SK-N-SH (cell line): ENCODE measurements at regions not wholly inside any gene's neighbourhood (a gene's known extent, or its start where the extent isn't known, plus 50 kb on each side); places are given as distances from the start of the nearest gene placed in this dataset.

Source experiments
- CTCF ChIA-PET: fragments of 300-600, 350-600 bp; formaldehyde crosslinking; extraction: SDS; loops from one replicate; lab custom pipeline; 2021; lab: Yijun Ruan, JAX
- POLR2A ChIA-PET: fragments of 350-600 bp; sonication (Branson Sonifier 250); formaldehyde crosslinking; extraction: SDS; loops from one replicate; lab custom pipeline; 2020; ENCODE audit warnings: antibody characterized with exemption, inconsistent platforms; lab: Yijun Ruan, JAX
- DNase-seq: peaks from one replicate; pipeline ENCODE4 v3.0.0; 2012
- H2AFZ ChIP-seq: fragments of 200-600 bp; sonication (generic); 2 replicates; pipeline ENCODE4 v1.8.1; 2016; ENCODE audit warnings: antibody characterized with exemption, mild to moderate bottlenecking, low read depth
- H3F3A ChIP-seq: fragments of 200-600 bp; sonication (generic); replicated peaks from 2 replicates; pipeline ENCODE3; 2016; ENCODE audit warnings: antibody characterized with exemption, mild to moderate bottlenecking; ENCODE audit not compliant: insufficient read depth
- H3K27ac ChIP-seq, 2 experiments: fragments of 200-500 bp in 1 of 2; fragments of 200-600 bp in 1 of 2; sonication (Bioruptor generic) in 1 of 2; sonication (generic), shearing (Covaris generic) in 1 of 2; 2 replicates each; pipeline versions ENCODE4 v1.5.1 to v1.6.1; 2014 to 2016; ENCODE audit warnings: low read depth in 2 of 2, inconsistent platforms in 1 of 2, low read length in 1 of 2, mild to moderate bottlenecking in 1 of 2, mixed read lengths in 1 of 2
- H3K27me3 ChIP-seq: fragments of 200-600 bp; sonication (generic), shearing (Covaris generic); 2 replicates; pipeline ENCODE4 v1.6.1; 2016; ENCODE audit warnings: mixed run types; ENCODE audit not compliant: insufficient read depth
- H3K36me3 ChIP-seq, 2 experiments: fragments of 200-500 bp in 1 of 2; fragments of 200-600 bp in 1 of 2; sonication (Bioruptor generic) in 1 of 2; sonication (generic) in 1 of 2; replicated peaks in 1 of 2; 2 replicates each; pipeline versions ENCODE3 to v1.5.1; 2014 to 2016; ENCODE audit warnings: low read length in 1 of 2, mild to moderate bottlenecking in 1 of 2; ENCODE audit not compliant: insufficient read depth in 2 of 2, control insufficient read depth in 1 of 2
- H3K4me1 ChIP-seq, 2 experiments: fragments of 200-500 bp in 1 of 2; fragments of 200-600 bp in 1 of 2; sonication (Bioruptor generic) in 1 of 2; sonication (generic), shearing (Covaris generic) in 1 of 2; 2 replicates each; pipeline versions ENCODE4 v1.5.1 to v1.6.1; 2014 to 2016; ENCODE audit warnings: low read depth in 1 of 2, low read length in 1 of 2, mixed run types in 1 of 2; ENCODE audit not compliant: insufficient read depth in 2 of 2, control insufficient read depth in 1 of 2
- H3K4me2 ChIP-seq: fragments of 200-600 bp; sonication (generic), shearing (Covaris generic); 2 replicates; pipeline ENCODE4 v1.6.1; 2017; ENCODE audit warnings: mixed run types
- H3K4me3 ChIP-seq, 2 experiments: fragments of 200-500 bp in 1 of 2; fragments of 200-600 bp in 1 of 2; sonication (Bioruptor generic) in 1 of 2; sonication (generic), shearing (Covaris generic) in 1 of 2; 2 replicates each; pipeline versions ENCODE4 v1.5.1 to v1.8.1; 2014 to 2016; ENCODE audit warnings: low read depth in 2 of 2, inconsistent platforms in 1 of 2, low read length in 1 of 2, mild to moderate bottlenecking in 1 of 2, mixed read lengths in 1 of 2, moderate library complexity in 1 of 2
- H3K79me2 ChIP-seq: fragments of 200-600 bp; sonication (generic); 2 replicates; pipeline ENCODE4 v1.8.1; 2017; ENCODE audit warnings: mild to moderate bottlenecking; ENCODE audit not compliant: insufficient read depth
- H3K9ac ChIP-seq: fragments of 200-600 bp; sonication (generic); 2 replicates; pipeline ENCODE4 v1.6.1; 2017; ENCODE audit warnings: mixed run types
- H3K9me2 ChIP-seq: fragments of 200-600 bp; sonication (generic); 2 replicates; pipeline ENCODE4 v1.6.1; 2017; ENCODE audit warnings: mixed run types
- H3K9me3 ChIP-seq: fragments of 200-600 bp; sonication (generic); 2 replicates; pipeline ENCODE4 v1.6.1; 2017; ENCODE audit warnings: mixed run types, mild to moderate bottlenecking, moderate library complexity
- H4K20me1 ChIP-seq: fragments of 200-600 bp; sonication (generic); 2 replicates; pipeline ENCODE4 v1.6.1; 2017; ENCODE audit warnings: mild to moderate bottlenecking, mixed run types; ENCODE audit not compliant: insufficient read depth
- CHD2 ChIP-seq: fragments of 150-350 bp; IDR thresholded peaks from 2 replicates; pipeline ENCODE4 v1.6.1; 2018; ENCODE audit warnings: low read length; ENCODE audit not compliant: partially characterized antibody
- CTCF ChIP-seq: fragments of 200-600 bp; sonication (generic); IDR thresholded peaks from 2 replicates; pipeline ENCODE4 v1.6.1; 2017; ENCODE audit warnings: antibody characterized with exemption, mild to moderate bottlenecking, moderate library complexity
- EZH2phosphoT487 ChIP-seq: fragments of 200-600 bp; sonication (generic); IDR thresholded peaks from 2 replicates; pipeline ENCODE4 v1.6.1; 2017; ENCODE audit warnings: low read depth, mixed run types, mild to moderate bottlenecking, antibody characterized with exemption, moderate library complexity, borderline replicate concordance
- FOSL2 ChIP-seq: IDR thresholded peaks from 2 replicates; pipeline ENCODE4 v1.4.0; 2012; ENCODE audit warnings: low read depth, mild to moderate bottlenecking, moderate library complexity, borderline replicate concordance
- FOXJ3 ChIP-seq: sonication (generic); formaldehyde crosslinking; IDR thresholded peaks from 2 replicates; pipeline ENCODE4 v1.5.1; 2020; ENCODE audit warnings: mild to moderate bottlenecking, missing genetic modification reagents
- GATA2 ChIP-seq: sonication (generic); formaldehyde crosslinking; IDR thresholded peaks from 2 replicates; pipeline ENCODE4 v1.5.0; 2020; ENCODE audit warnings: mild to moderate bottlenecking, missing genetic modification reagents
- JUND ChIP-seq: IDR thresholded peaks from 2 replicates; pipeline ENCODE4 v1.4.0; 2012
- MAX ChIP-seq: IDR thresholded peaks from 2 replicates; pipeline ENCODE4 v1.4.0; 2012; ENCODE audit warnings: low read depth
- MEF2A ChIP-seq: IDR thresholded peaks from 2 replicates; pipeline ENCODE4 v1.4.0; 2012; ENCODE audit warnings: low read depth, borderline replicate concordance
- PBX3 ChIP-seq: IDR thresholded peaks from 2 replicates; pipeline ENCODE4; 2012
- RAD21 ChIP-seq: IDR thresholded peaks from 2 replicates; pipeline ENCODE4 v1.6.1; 2012; ENCODE audit warnings: mild to moderate bottlenecking, low read length
- REST ChIP-seq: IDR thresholded peaks from 2 replicates; pipeline ENCODE4 v1.6.1; 2012; ENCODE audit warnings: mild to moderate bottlenecking, low read depth, low read length, moderate library complexity
- RFX5 ChIP-seq: IDR thresholded peaks from 2 replicates; pipeline ENCODE4 v1.6.1; 2012; ENCODE audit warnings: mild to moderate bottlenecking, improper control_type of control experiment, low read length
- RXRA ChIP-seq: IDR thresholded peaks from 2 replicates; pipeline ENCODE4 v1.4.0; 2012; ENCODE audit warnings: low read depth, mild to moderate bottlenecking, borderline replicate concordance
- SIN3A ChIP-seq: IDR thresholded peaks from 2 replicates; pipeline ENCODE4 v1.6.1; 2012; ENCODE audit warnings: low read depth, mild to moderate bottlenecking, low read length, moderate library complexity, borderline replicate concordance
- SMC3 ChIP-seq: IDR thresholded peaks from 2 replicates; pipeline ENCODE4 v1.6.1; 2012; ENCODE audit warnings: low read depth, low read length, improper control_type of control experiment
- TEAD4 ChIP-seq: IDR thresholded peaks from 2 replicates; pipeline ENCODE4 v1.4.0; 2012; ENCODE audit warnings: mild to moderate bottlenecking, borderline replicate concordance; ENCODE audit not compliant: insufficient read depth
- USF2 ChIP-seq: fragments of 150-350 bp; IDR thresholded peaks from 2 replicates; pipeline ENCODE4 v1.6.1; 2017; ENCODE audit warnings: antibody characterized with exemption, low read length, low read depth, borderline replicate concordance
- ZBTB33 ChIP-seq: IDR thresholded peaks from 2 replicates; pipeline ENCODE4 v1.4.0; 2012; ENCODE audit warnings: low read depth, borderline replicate concordance
- WGBS: methylation state at CpG from one replicate; pipeline ENCODE4 v1.1.6; 2017; ENCODE audit warnings: low lambda C conversion rate; 5-methylcytosine and 5-hydroxymethylcytosine counted together

GRCh38 chr5:86885011-86885410, 267.3 kb downstream of the COX7C start (continued):
- no peak for TF ChIP-seq ZBTB33
- no peak for TF ChIP-seq SIN3A
- no peak for TF ChIP-seq USF2
- TF ChIP-seq RFX5 = no peak

GRCh38 chr5:86885489-86886230, 267.9 kb downstream of the COX7C start:
- H3K79me2 ChIP-seq = no peaks in the 10 kb centered on the region
- H3K4me2 ChIP-seq = no peak overlapping the region
- no peaks in the 10 kb centered on the region for H3K4me1 ChIP-seq
- no peaks in the 10 kb centered on the region; the same call in 1 of the 2 replicates for H3K27me3 ChIP-seq
- no peak overlapping the region for H3K27ac ChIP-seq
- CTCF ChIA-PET = no interaction called here
- WGBS = 8% methylated on average over 5 of the region's 5 CpGs
- H3K36me3 ChIP-seq = no peaks in the 10 kb centered on the region
- DNase-seq = no peak
- no peaks in the 10 kb centered on the region for H3F3A ChIP-seq
- H2AFZ ChIP-seq = no peak overlapping the region
- POLR2A ChIA-PET = no interaction called here
- no peaks in the 10 kb centered on the region for H4K20me1 ChIP-seq
- H3K9me3 ChIP-seq = no peaks in the 10 kb centered on the region
- no peak overlapping the region for H3K4me3 ChIP-seq
- no peak overlapping the region for H3K9ac ChIP-seq
- no peaks in the 10 kb centered on the region for H3K9me2 ChIP-seq
- TF ChIP-seq JUND (no peak), CTCF (no peak), RAD21 (no peak), MAX (no peak), TEAD4 (no peak), REST (no peak), CHD2 (no peak), RXRA (no peak), EZH2phosphoT487 (no peak), GATA2 (no peak), FOSL2 (no peak), RFX5 (no peak), PBX3 (no peak), SMC3 (no peak), MEF2A (no peak), USF2 (no peak), FOXJ3 (CRISPR knock-in tag) (no peak)
